ENCODE measurements at regions not wholly inside any gene's neighbourhood (a gene's known extent, or its start where the extent isn't known, plus 50 kb on each side); places are given as distances from the start of the nearest gene placed in this dataset.
A peak's percentile ranks its signal among the peaks of the same experiment; 100 is the strongest.

GRCh38 chr14:71597955-71598660 lies 334.1 kb upstream of the RGS6 start:
- no peak overlapping the region for H3K27ac ChIP-seq (ENCODE audit: low read depth, low read length, poor library complexity, severe bottlenecking)
- no peak overlapping the region for H3K4me3 ChIP-seq (ENCODE audit: low read depth, low read length, poor library complexity, severe bottlenecking)
- TF ChIP-seq CTCF (IDR thresholded peaks at IDR 0.05; ENCODE audit: low read length) (no peak), EZH2 (IDR thresholded peaks at IDR 0.05; ENCODE audit: borderline replicate concordance, low read length) (no peak)
- no peaks in the 10 kb centered on the region for H4K20me1 ChIP-seq (ENCODE audit: insufficient read depth, low read length)
- no peaks in the 10 kb centered on the region for H3K27me3 ChIP-seq (ENCODE audit: insufficient read depth, low read length)
- no peaks in the 10 kb centered on the region; the same call in 1 of the 2 replicates for H3K36me3 ChIP-seq (ENCODE audit: insufficient read depth, low read length)
- no peaks in the 10 kb centered on the region for H3K79me2 ChIP-seq (ENCODE audit: insufficient read depth, low read length)
- H3K4me1 ChIP-seq (ENCODE audit: insufficient read depth, low read length, severe bottlenecking): peaks cover 17% of the 10 kb centered on the region
- H3K9me2 ChIP-seq (ENCODE audit: low read depth, low read length): no peaks in the 10 kb centered on the region
- H3K9ac ChIP-seq (ENCODE audit: low read length): no peak overlapping the region
- H3K4me2 ChIP-seq (ENCODE audit: low read length): peak overlapping the region; percentile 3; the same call in 1 of the 2 replicates
- H3K9me3 ChIP-seq (ENCODE audit: low read length): peaks cover 17% of the 10 kb centered on the region; the same call in 1 of the 2 replicates
- H3F3A ChIP-seq (ENCODE audit: insufficient read depth, low read length): no peaks in the 10 kb centered on the region; the same call in 1 of the 2 replicates
- no peak overlapping the region for H2AFZ ChIP-seq (ENCODE audit: low read length)

- TF ChIP-seq EZH2 (IDR thresholded peaks at IDR 0.05; ENCODE audit: borderline replicate concordance, low read length) (no peak), CTCF (IDR thresholded peaks at IDR 0.05; ENCODE audit: low read length) (no peak)
- Histone ChIP-seq H3F3A (ENCODE audit: insufficient read depth, low read length) (no peaks in the 10 kb centered on the region; the same call in 1 of the 2 replicates), H3K27ac (ENCODE audit: low read depth, low read length, poor library complexity, severe bottlenecking) (no peak overlapping the region), H3K9ac (ENCODE audit: low read length) (no peak overlapping the region), H2AFZ (ENCODE audit: low read length) (no peak overlapping the region), H3K79me2 (ENCODE audit: insufficient read depth, low read length) (no peaks in the 10 kb centered on the region), H3K36me3 (ENCODE audit: insufficient read depth, low read length) (no peaks in the 10 kb centered on the region; the same call in 1 of the 2 replicates), H3K9me2 (ENCODE audit: low read depth, low read length) (no peaks in the 10 kb centered on the region), H3K4me2 (ENCODE audit: low read length) (no peak overlapping the region), H3K9me3 (ENCODE audit: low read length) (peaks cover 17% of the 10 kb centered on the region; the same call in 1 of the 2 replicates), H4K20me1 (ENCODE audit: insufficient read depth, low read length) (no peaks in the 10 kb centered on the region), H3K27me3 (ENCODE audit: insufficient read depth, low read length) (no peaks in the 10 kb centered on the region), H3K4me1 (ENCODE audit: insufficient read depth, low read length, severe bottlenecking) (peaks cover 12% of the 10 kb centered on the region), H3K4me3 (ENCODE audit: low read depth, low read length, poor library complexity, severe bottlenecking) (no peak overlapping the region)
These were observed 331.9 kb upstream of the RGS6 start for GRCh38 chr14:71600309-71600708.

GRCh38 chr14:71602524-71602923 lies 329.7 kb upstream of the RGS6 start:
- Histone ChIP-seq H3K9me3 (ENCODE audit: low read length) (peaks cover 17% of the 10 kb centered on the region; the same call in 1 of the 2 replicates), H3K79me2 (ENCODE audit: insufficient read depth, low read length) (no peaks in the 10 kb centered on the region), H3K27me3 (ENCODE audit: insufficient read depth, low read length) (no peaks in the 10 kb centered on the region), H3K4me2 (ENCODE audit: low read length) (no peak overlapping the region), H3K4me3 (ENCODE audit: low read depth, low read length, poor library complexity, severe bottlenecking) (no peak overlapping the region), H3K9me2 (ENCODE audit: low read depth, low read length) (no peaks in the 10 kb centered on the region), H3K9ac (ENCODE audit: low read length) (no peak overlapping the region), H2AFZ (ENCODE audit: low read length) (no peak overlapping the region), H3F3A (ENCODE audit: insufficient read depth, low read length) (no peaks in the 10 kb centered on the region; the same call in 1 of the 2 replicates), H3K4me1 (ENCODE audit: insufficient read depth, low read length, severe bottlenecking) (peaks cover 26% of the 10 kb centered on the region), H4K20me1 (ENCODE audit: insufficient read depth, low read length) (no peaks in the 10 kb centered on the region), H3K27ac (ENCODE audit: low read depth, low read length, poor library complexity, severe bottlenecking) (no peak overlapping the region), H3K36me3 (ENCODE audit: insufficient read depth, low read length) (no peaks in the 10 kb centered on the region; the same call in 1 of the 2 replicates)
- TF ChIP-seq EZH2 (IDR thresholded peaks at IDR 0.05; ENCODE audit: borderline replicate concordance, low read length): no peak
- no peak for TF ChIP-seq CTCF (IDR thresholded peaks at IDR 0.05; ENCODE audit: low read length)

Data from OCI-LY1 (cell line).